ACC112 (cell line): ENCODE measurements at regions not wholly inside any gene's neighbourhood (a gene's known extent, or its start where the extent isn't known, plus 50 kb on each side); places are given as distances from the start of the nearest gene placed in this dataset.

Experiments used
- H2AFZ ChIP-seq: fragments of 200-600 bp; sonication (generic); one replicate; pipeline ENCODE4 v1.6.0; 2017; ENCODE audit warnings: antibody characterized with exemption, low read length; ENCODE audit not compliant: unreplicated experiment
- H3K27ac ChIP-seq: fragments of 200-600 bp; sonication (generic); 2 replicates; pipeline ENCODE4 v1.5.1; 2014; ENCODE audit warnings: low read depth, mild to moderate bottlenecking, antibody characterized with exemption, low read length, moderate library complexity
- H3K27me3 ChIP-seq: fragments of 200-600 bp; sonication (generic); 2 replicates; pipeline ENCODE4 v1.6.1; 2014; ENCODE audit warnings: mild to moderate bottlenecking, antibody characterized with exemption, low read length, moderate library complexity, mixed read lengths; ENCODE audit not compliant: insufficient read depth
- H3K36me3 ChIP-seq: fragments of 200-600 bp; sonication (generic); 2 replicates; pipeline ENCODE4 v1.6.1; 2016; ENCODE audit warnings: mild to moderate bottlenecking, antibody characterized with exemption, low read length, moderate library complexity, mixed read lengths; ENCODE audit not compliant: insufficient read depth
- H3K4me1 ChIP-seq: fragments of 200-600 bp; sonication (generic); one replicate; pipeline ENCODE4 v1.6.1; 2016; ENCODE audit warnings: low read length, mixed read lengths; ENCODE audit not compliant: insufficient read depth, unreplicated experiment, control insufficient read depth
- H3K4me3 ChIP-seq: fragments of 200-600 bp; sonication (generic); 2 replicates; pipeline ENCODE4 v1.5.1; 2014; ENCODE audit warnings: mild to moderate bottlenecking, low read depth, low read length
- H3K79me2 ChIP-seq: fragments of 200-600 bp; sonication (generic); one replicate; pipeline ENCODE4 v1.6.0; 2016; ENCODE audit warnings: low read length; ENCODE audit not compliant: control insufficient read depth, unreplicated experiment, insufficient read depth

- Histone ChIP-seq H3K27me3 (no peaks in the 10 kb centered on the region), H3K27ac (no peak overlapping the region), H3K36me3 (no peaks in the 10 kb centered on the region), H3K79me2 (no peaks in the 10 kb centered on the region), H3K4me1 (no peaks in the 10 kb centered on the region), H3K4me3 (no peak overlapping the region), H2AFZ (no peak overlapping the region)
These were observed 458.6 kb upstream of the ATXN8OS start for GRCh38 chr13:69649063-69649392.

GRCh38 chr13:69648340-69649062 is 459.1 kb upstream of the ATXN8OS start:
- H3K27ac ChIP-seq, result no peak overlapping the region
- no peak overlapping the region for H3K4me3 ChIP-seq
- H3K27me3 ChIP-seq, result no peaks in the 10 kb centered on the region
- H3K36me3 ChIP-seq, result no peaks in the 10 kb centered on the region
- no peaks in the 10 kb centered on the region for H3K79me2 ChIP-seq
- no peaks in the 10 kb centered on the region for H3K4me1 ChIP-seq
- H2AFZ ChIP-seq, result no peak overlapping the region

GRCh38 chr13:69644447-69644846 is 463.2 kb upstream of the ATXN8OS start:
- Histone ChIP-seq H3K27me3 (no peaks in the 10 kb centered on the region), H3K27ac (no peak overlapping the region), H2AFZ (no peak overlapping the region), H3K79me2 (no peaks in the 10 kb centered on the region), H3K4me1 (no peaks in the 10 kb centered on the region), H3K4me3 (no peak overlapping the region), H3K36me3 (no peaks in the 10 kb centered on the region)

- Histone ChIP-seq H3K36me3 (no peaks in the 10 kb centered on the region), H3K4me1 (no peaks in the 10 kb centered on the region), H3K27me3 (no peaks in the 10 kb centered on the region), H2AFZ (no peak overlapping the region), H3K79me2 (no peaks in the 10 kb centered on the region), H3K4me3 (no peak overlapping the region), H3K27ac (no peak overlapping the region)
These were observed 465.9 kb upstream of the ATXN8OS start for GRCh38 chr13:69641773-69642172.

- Histone ChIP-seq H3K79me2 (no peaks in the 10 kb centered on the region), H3K27ac (no peak overlapping the region), H2AFZ (no peak overlapping the region), H3K4me3 (no peak overlapping the region), H3K36me3 (no peaks in the 10 kb centered on the region), H3K27me3 (no peaks in the 10 kb centered on the region), H3K4me1 (no peaks in the 10 kb centered on the region)
These were observed 474.6 kb upstream of the ATXN8OS start for GRCh38 chr13:69633044-69633443.

GRCh38 chr13:69623973-69624372 is 483.7 kb upstream of the ATXN8OS start:
- Histone ChIP-seq H3K79me2 (no peaks in the 10 kb centered on the region), H3K36me3 (no peaks in the 10 kb centered on the region), H3K27me3 (no peaks in the 10 kb centered on the region), H2AFZ (no peak overlapping the region), H3K27ac (no peak overlapping the region), H3K4me3 (no peak overlapping the region), H3K4me1 (no peaks in the 10 kb centered on the region)

GRCh38 chr13:69619651-69620050 is 488.0 kb upstream of the ATXN8OS start:
- no peak overlapping the region for H3K27ac ChIP-seq
- no peak overlapping the region for H2AFZ ChIP-seq
- no peaks in the 10 kb centered on the region for H3K79me2 ChIP-seq
- H3K4me3 ChIP-seq, result no peak overlapping the region
- H3K36me3 ChIP-seq, result no peaks in the 10 kb centered on the region
- H3K4me1 ChIP-seq, result no peaks in the 10 kb centered on the region
- H3K27me3 ChIP-seq, result no peaks in the 10 kb centered on the region

GRCh38 chr13:69618838-69619237 is 488.8 kb upstream of the ATXN8OS start:
- no peak overlapping the region for H3K27ac ChIP-seq
- H2AFZ ChIP-seq, result no peak overlapping the region
- no peaks in the 10 kb centered on the region for H3K4me1 ChIP-seq
- H3K27me3 ChIP-seq, result no peaks in the 10 kb centered on the region
- no peaks in the 10 kb centered on the region for H3K79me2 ChIP-seq
- H3K36me3 ChIP-seq, result no peaks in the 10 kb centered on the region
- H3K4me3 ChIP-seq, result no peak overlapping the region

GRCh38 chr13:69618393-69618792 is 489.2 kb upstream of the ATXN8OS start:
- Histone ChIP-seq H3K4me1 (no peaks in the 10 kb centered on the region), H2AFZ (no peak overlapping the region), H3K36me3 (no peaks in the 10 kb centered on the region), H3K4me3 (no peak overlapping the region), H3K27me3 (no peaks in the 10 kb centered on the region), H3K27ac (no peak overlapping the region), H3K79me2 (no peaks in the 10 kb centered on the region)

GRCh38 chr13:69617587-69617986 is 490.0 kb upstream of the ATXN8OS start:
- no peaks in the 10 kb centered on the region for H3K27me3 ChIP-seq
- no peaks in the 10 kb centered on the region for H3K36me3 ChIP-seq
- no peak overlapping the region for H2AFZ ChIP-seq
- H3K4me1 ChIP-seq, result no peaks in the 10 kb centered on the region
- no peak overlapping the region for H3K4me3 ChIP-seq
- no peaks in the 10 kb centered on the region for H3K79me2 ChIP-seq
- H3K27ac ChIP-seq, result no peak overlapping the region

GRCh38 chr13:69616396-69616795 is 491.2 kb upstream of the ATXN8OS start:
- Histone ChIP-seq H3K36me3 (no peaks in the 10 kb centered on the region), H3K79me2 (no peaks in the 10 kb centered on the region), H3K27ac (no peak overlapping the region), H2AFZ (no peak overlapping the region), H3K4me1 (no peaks in the 10 kb centered on the region), H3K4me3 (no peak overlapping the region), H3K27me3 (no peaks in the 10 kb centered on the region)
